Right lobe of liver (tissue), 4 donors: ENCODE measurements at regions not wholly inside any gene's neighbourhood (a gene's known extent, or its start where the extent isn't known, plus 50 kb on each side); places are given as distances from the start of the nearest gene placed in this dataset.

ENCODE experiments used
- POLR2A ChIP-seq: fragments of 450-650 bp; IDR thresholded peaks from one replicate; pipeline ENCODE4 v1.6.1; 2017; ENCODE audit warnings: antibody characterized with exemption, mild to moderate bottlenecking
- TF ChIP-seq, protein P1 (sequence below), 4 donors: fragments of 200-600 bp in 3 of 4; fragments of 450-650 bp in 1 of 4; IDR thresholded peaks; one replicate each; pipeline versions ENCODE4 v1.5.1 to v1.8.0; 2016 to 2022; ENCODE audit warnings: antibody characterized with exemption in 4 of 4, mild to moderate bottlenecking in 2 of 4
- donor health status: DM: no; HTN: no; CAD: no.
- donor health status: DM: no; HTN: no; CAD: no.
- donor health status: DM: no; HTN: yes; CAD: no.

DNA sequence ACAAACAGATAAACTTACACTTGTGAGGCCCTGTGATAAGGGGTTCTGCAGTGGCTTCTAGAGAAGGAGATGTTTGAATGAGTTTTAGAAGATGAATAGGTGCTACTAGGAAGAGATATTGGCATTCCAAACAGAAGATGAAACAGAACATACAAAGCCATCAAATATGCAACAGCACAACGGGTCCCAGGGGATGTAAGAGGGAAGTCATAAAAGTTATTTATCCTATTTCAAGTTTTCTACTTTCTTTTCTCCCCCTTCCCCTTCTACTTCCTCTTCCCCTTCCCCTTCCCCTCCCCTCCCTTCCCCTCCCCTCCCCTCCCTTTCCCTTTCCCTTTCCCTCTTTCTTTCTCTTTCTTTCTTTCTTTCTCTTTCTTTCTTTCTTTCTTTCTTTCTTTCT is 94.9 kb upstream of the CADM1 start:
- TF ChIP-seq, protein P1, sequence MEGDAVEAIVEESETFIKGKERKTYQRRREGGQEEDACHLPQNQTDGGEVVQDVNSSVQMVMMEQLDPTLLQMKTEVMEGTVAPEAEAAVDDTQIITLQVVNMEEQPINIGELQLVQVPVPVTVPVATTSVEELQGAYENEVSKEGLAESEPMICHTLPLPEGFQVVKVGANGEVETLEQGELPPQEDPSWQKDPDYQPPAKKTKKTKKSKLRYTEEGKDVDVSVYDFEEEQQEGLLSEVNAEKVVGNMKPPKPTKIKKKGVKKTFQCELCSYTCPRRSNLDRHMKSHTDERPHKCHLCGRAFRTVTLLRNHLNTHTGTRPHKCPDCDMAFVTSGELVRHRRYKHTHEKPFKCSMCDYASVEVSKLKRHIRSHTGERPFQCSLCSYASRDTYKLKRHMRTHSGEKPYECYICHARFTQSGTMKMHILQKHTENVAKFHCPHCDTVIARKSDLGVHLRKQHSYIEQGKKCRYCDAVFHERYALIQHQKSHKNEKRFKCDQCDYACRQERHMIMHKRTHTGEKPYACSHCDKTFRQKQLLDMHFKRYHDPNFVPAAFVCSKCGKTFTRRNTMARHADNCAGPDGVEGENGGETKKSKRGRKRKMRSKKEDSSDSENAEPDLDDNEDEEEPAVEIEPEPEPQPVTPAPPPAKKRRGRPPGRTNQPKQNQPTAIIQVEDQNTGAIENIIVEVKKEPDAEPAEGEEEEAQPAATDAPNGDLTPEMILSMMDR (IDR thresholded peaks at IDR 0.05): no peak
- TF ChIP-seq POLR2A: no peak
